Fibroblast of peridontal ligament (primary cell): ENCODE measurements at regions not wholly inside any gene's neighbourhood (a gene's known extent, or its start where the extent isn't known, plus 50 kb on each side); places are given as distances from the start of the nearest gene placed in this dataset.

Experiments
- DNase-seq: peaks from one replicate; pipeline ENCODE4 v3.0.0-alpha.2; 2010; ENCODE audit errors: extremely low read depth

DNA sequence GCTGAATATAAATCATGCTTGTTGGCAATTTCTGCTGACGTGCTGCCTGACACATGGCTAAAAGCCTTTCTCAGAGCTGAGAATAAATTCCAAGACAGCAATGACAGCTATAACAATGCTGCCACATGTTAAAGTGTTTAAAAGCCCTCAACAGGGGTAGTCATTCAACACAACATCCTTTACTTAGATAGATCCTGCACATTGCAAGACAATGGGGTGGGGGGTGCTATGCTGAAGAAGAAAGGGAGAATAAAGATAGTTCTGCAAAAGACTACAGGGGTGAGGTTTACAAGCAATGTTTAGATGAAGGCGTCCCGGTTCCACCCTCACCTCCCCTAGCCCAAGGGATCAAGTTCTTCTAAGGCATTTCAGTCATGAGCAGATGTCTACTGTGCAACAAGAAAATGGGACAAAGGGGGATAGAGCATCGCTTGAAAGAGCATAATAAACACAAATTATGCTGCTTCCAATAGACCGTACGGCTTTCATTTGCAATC lies 291.0 kb upstream of the ACVR2A start:
- DNase-seq, result no peak

DNA sequence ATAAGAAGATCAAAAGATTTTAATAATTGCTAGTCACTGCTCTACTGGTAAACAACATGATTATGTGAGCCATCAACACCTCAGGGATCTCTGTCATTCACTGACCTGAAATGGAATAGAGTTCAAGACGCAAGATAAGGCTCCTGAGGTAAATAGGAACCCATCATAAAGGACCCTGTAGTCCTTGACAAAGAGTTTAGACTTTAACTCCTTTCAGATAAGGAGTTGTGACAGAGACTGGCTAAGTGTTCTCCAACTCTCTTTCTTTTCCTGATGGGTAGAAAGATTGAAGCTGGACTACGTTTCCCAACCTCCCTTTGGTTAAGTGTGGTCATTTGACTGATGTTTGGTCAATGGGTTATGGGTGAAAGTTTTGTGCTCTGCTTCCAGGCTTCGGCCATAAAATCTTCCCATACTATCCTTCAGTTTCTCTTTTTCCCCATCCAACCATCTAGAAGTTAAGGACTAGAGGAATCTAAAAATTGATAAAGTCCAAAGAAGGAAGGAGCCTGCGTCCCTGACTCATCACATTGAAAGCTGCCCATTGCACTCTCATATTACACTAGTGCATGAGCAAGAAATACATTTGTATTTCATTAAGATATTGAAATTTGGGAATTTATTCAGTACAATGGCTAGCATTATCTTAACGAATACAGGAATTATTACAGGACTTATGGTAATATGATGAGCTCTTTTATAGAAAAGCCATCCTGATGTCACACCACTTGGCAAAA lies 293.7 kb upstream of the ACVR2A start:
- DNase-seq, result peak; percentile 4

DNA sequence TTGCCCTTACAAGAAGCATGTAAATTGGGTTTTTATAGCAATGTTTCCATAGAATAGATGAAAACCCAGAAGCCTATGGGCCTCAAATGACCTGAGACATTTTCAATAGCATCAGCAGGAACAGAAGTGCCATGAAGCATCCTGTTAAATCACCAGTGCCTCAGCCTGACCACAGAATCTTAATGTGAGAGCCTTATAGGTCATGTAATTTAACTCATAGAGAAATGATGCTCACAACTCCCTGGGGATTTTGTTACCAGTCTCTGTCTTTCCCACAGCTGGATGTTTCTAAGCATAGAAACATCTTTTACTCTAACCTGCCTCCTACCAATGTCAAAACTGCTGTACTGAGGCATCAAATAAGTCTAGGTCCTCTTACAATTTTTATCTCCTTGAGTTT lies 295.8 kb upstream of the ACVR2A start:
- DNase-seq, result no peak

DNA sequence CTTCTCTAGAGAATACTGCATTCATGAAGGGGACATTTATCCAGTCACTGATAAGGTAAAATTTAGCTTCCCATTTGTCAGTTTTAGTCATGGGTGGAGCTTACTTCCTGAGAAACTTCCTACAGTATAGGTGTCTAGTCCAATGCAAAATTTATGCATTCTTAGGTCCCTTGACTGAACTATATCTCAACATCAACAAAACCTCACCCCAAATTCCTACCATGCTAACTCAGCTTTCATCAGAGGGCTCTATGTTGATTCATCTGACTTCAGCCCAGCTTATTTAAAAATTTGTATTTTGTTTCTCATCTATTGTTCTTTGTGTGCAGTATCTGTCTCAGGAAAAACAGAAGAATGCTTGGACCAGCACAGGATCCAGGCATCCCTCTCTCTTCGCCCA lies 296.4 kb upstream of the ACVR2A start:
- no peak for DNase-seq

DNA sequence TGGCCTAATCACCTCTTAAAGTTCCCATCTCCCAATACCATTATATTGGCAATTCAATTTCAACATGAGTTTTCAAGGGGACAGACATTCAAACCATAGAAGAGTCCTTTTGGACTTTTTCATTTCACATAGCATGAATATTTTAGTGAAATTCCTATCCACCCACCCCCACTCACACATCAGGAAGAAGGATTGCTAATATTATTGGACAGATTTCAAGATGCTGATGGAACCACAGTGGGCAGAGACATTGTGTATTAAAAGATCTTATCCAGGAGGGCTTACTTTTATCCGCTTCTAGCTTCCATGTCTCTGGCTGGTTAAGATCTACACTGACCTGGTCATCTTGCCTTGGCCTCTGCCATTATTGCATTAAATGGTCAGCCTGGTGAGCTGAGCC lies 297.4 kb upstream of the ACVR2A start:
- no peak for DNase-seq

DNA sequence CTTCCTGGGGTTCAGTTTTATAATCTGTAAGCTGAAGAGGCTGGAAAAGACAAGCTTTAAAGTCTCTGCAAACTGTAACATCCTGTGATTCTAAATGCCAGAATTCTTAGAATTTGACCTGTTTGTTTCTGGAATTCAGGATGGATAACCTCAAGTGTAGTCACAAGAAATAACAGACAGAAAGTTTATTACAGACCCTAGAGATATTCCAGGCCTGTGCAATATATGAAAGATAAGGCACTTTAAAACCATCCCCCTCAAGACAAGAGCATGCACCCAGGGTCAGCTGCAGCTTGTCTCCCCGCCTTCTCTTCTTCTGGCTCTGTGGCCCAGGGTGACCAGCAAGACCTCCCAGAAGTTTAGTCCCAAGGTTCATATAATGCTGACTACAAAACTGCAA lies 298.7 kb upstream of the ACVR2A start:
- DNase-seq, result no peak

DNA sequence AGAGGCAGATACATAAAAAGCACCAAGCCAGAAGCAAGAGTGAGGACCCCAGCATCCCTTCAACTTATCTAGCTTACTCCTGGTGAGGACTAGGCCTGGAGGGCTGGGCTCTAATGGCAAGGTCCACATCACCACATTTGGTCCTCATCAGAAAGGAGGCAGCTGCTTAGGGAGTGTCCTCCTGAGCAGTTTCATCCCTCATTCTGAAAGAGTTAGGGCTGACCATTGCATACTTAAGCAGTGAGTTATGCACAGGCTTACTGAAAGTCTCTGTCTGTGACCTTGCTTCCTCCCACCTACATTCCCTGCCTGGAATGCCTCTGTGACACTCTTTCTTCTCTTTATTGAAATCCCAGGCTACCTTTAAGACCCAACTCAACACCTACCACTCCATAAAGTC lies 301.8 kb upstream of the ACVR2A start:
- no peak for DNase-seq

DNA sequence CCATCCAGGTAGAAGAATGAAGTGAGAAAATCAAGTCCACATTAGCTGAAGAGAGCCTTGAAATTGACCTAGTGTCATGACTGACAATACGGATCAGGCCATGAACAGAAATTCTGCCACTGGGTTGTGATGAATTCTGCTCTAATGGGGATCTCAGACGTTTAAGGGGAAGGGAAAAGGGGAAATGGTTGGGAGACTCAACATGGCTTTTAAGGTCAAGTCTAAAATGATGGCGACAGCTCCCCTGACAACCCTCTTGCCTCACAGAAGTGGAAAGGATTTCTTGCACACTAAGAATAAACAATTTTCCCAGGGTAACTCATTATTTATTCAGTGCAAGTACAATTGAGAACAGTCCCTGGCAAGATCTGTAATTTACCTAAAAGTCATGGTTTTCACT lies 302.5 kb upstream of the ACVR2A start:
- DNase-seq, result no peak

DNA sequence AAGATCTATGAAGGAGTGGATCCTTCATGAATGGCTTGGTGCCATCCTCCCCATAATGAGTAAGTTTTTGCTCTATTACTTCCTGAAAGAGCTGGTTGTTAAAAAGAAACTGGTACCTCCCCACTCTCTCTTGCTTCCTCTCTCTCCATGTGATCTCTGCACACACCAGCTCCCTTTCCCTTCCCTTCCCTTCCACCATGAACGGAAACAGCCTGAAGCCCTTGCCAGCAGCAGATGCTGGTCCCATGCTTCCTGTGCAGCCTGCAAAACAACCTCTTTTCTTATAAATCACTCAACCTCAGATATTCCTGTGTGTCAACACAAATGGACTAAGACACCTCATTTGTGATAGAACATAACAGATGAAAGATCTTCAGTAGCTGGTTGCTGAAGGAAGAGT lies 303.5 kb upstream of the ACVR2A start:
- DNase-seq, result no peak

DNA sequence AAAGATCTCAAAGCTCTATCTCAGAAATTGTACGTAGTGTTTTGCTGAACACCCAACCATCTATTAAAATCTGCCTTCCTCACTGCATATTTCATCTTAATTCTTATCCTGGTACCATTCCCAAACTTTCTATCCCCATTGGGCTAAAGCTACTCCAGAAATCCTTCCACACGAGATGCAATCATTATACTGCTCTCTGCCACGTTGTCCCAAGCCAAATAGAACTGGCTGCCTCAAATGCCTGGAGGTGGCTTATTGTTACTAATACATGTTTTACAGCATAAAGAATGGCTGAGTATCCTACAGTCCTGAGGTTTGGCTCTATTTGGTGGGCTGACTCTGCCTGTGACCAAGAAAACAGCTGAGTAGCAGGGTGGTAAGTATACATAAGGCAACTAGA lies 306.0 kb upstream of the ACVR2A start:
- no peak for DNase-seq

DNA sequence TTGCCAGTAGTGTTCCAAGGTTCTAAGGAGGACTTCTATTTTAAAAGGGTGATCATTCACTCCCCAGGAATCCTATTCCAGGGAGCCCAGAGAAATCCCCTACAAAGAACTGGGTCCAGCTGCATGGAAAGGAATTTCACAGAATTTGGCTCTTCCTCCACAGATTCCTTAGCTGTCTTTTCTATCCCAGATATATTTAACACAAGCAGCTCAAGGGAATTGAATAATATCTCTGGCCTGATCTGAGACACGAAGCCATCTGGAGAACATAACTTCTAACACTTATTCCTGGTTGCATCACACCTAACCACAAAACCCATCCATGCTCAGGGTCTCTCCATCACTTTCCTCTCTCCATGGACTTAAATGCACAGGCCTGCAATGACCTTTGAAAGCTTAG lies 306.7 kb upstream of the ACVR2A start:
- peak; percentile 41 for DNase-seq

DNA sequence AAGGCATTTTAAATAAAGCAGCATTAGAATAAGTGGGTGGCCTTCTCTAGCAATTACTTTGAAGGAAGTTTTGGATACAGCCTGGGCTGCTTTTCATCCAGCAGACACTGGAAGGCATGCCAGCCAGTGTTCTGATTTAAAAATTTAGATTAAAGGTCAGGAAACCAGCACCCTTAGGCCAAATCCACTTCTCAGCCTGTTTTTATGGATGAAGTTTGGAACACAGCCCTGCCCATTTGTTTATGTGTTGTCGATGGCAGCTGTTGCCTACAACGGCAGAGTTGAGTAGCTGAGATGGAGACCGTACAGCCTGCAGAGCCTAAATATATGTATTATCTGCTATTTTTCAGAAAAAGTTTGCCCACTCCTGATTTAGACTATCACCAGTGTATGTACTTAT lies 313.6 kb upstream of the ACVR2A start:
- no peak for DNase-seq

DNA sequence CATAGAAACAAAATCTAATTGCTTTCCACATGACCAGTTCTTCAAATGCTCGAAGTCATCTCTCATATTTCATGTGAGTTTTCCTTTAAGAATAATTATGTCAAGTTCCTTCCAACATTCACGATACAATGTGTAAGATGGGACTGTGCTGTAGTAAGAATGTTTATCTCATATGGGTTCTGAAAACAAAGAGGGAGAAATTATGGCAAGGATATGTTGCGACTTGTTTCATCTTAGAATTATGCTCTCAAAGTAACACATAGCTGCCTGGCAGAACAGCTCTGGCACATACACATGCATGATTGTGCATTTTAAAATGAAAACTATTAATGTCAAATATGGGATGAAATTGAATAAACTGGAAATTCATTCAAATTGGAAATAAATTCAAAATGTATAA lies 314.8 kb upstream of the ACVR2A start:
- no peak for DNase-seq

DNA sequence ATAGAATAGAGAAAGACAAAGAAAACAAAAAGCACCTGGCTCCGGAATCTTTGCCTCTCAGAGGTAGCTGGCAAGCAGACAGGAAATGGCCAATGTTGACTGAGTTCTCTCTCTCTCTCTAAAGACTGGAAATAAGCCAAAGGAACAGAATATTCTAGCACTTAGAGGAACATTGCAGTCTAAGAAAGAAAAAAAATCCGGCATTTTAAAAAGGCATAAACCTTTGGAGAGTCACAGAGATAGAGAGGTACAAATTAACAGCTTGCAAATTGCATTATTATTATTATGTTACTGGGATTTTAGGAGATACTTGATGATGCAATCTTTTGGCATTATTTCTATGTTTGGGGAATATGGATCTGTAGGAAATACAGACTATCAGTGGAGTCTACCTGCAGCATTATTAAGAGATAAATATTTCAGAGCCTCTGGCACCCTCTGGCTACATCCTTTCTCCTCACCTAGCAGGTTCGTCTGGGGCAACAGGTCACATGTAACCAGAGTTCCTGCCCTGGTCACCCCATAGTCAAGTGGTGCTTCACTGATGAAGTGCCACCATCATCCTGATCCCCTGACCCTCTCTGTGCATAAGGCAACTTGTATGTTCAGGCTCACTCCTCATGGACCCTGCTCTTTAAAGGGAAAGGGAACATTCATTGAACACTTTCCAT lies 318.9 kb upstream of the ACVR2A start:
- no peak for DNase-seq

DNA sequence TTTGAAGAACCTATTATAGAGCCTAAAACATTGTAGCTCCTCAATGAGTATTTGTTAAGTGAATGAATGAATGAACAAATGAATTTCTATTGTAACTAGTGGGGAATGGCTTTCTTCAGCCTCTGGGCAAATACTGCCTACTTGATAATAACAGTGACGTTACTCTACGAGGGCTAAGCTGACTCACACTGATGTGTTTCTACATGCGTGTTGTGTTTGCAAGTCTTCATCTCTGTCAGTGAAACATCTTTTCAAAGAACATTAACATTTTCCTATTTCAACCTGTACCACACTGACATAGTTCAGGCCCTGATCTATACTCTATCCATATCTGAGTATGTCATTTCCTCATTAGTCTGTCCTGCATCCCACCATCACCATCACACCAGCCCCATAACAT lies 319.9 kb upstream of the ACVR2A start:
- DNase-seq, result no peak

DNA sequence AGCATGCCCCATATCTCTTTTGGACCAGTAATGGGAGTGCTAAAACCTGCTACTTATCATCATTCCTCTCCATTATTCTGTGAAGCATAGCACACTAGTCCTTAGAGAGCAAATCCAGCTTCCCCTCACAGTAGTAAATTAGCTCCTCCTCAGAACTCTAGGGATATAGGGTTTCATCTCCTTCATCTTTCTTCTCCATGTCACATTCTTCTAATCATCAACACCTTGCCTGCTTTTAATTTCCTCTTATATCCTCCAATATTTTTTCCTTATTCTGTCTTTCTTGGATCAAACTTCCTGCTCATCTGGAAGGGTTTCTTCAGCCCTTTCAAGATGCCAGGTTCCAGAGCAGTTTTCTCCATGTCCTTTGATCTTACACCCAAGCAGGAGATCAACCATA lies 321.4 kb upstream of the ACVR2A start:
- no peak for DNase-seq

DNA sequence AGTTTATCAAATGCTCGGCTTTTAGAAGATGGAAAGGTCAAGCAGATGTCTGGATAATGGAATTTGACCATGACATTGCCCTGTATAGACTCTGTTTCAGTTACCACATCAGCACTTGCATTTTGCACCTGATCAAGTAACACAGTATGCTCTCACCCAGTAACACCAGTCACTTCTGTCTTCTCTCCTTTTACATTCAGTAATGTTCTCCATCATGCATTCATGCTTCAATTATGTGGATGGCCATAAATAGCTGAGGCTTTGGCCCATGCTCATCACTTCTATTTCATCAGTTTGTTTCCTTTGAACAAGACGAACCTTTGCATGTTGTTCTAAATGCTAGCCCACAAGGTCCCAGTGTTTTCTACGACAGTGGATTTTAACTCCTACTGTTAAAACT lies 322.9 kb upstream of the ACVR2A start:
- DNase-seq, result no peak

DNA sequence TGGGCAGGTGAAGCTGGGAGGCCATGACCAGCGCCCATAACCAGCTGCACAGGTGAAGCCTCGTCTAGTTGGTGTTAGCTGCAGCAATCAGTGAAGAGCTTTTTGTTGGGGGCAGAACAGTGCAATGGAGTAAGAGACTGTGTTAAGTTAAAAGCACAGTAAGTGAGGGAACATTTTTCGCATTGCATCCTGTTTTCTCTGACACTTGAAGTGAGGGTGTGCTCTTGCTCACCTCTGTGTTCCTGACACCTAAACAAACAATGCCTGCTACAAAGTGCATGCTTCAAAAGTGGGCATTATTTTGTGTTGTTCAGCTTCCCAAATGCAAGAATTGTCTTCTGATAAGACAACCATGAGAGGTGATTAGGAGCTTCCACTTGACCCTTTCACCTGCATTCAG lies 324.0 kb upstream of the ACVR2A start:
- DNase-seq, result no peak

DNA sequence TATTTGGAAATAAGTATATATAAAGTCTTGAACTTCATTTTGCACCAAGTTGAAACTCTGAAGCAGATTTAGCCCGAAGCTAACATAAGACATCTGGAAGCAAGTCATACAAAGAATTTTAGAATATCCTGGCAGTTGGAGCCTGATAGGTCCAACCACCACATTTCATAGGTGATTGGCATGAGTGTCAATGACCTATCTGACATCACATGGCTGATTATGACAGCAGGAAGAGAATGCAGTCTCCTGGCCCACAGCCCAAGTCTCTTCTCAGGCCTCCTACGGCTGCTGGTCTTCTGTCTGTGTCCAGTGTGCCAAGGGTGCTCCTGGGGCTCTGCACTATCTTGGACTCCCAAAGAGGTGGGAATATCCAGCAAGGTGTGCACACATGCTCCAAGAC lies 325.7 kb upstream of the ACVR2A start:
- DNase-seq, result no peak

DNA sequence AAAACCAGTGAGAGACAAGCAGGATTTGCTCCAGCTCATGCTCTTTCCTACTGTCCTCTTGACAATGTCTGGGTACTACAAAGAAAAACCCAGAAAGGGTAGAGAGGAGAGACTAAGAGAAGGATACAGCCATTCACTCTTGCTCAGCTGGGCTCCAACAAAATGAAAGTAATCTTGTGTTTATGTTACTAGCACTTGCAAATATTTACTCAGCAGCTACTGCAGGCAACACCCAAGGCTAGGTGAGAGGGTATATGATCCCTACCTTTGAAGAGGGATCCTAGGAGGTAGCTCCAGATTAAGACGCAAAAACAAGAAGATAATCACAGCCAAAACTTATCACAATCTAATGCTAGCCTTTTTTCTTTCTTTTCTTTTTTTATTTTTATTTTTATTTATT lies 329.6 kb upstream of the ACVR2A start:
- DNase-seq, result no peak

DNA sequence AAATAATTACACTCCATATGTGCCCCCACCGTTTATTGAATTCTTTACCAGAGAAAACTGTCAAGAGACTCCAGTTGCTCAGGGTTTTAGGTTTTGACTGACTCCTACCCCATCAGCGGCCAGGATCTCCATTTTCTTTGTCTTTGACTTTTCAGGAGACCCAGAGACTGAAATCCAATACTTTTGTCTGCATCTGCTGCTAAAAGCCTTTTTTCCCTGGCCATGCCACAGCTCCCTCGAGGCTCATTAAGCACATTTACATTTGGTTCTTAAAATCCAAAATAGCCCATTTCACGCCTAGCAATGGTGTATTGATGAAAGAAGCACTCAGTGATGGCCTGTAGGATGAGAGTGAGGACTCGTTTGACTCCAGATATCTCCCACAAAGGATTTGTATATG lies 332.6 kb upstream of the ACVR2A start:
- no peak for DNase-seq

DNA sequence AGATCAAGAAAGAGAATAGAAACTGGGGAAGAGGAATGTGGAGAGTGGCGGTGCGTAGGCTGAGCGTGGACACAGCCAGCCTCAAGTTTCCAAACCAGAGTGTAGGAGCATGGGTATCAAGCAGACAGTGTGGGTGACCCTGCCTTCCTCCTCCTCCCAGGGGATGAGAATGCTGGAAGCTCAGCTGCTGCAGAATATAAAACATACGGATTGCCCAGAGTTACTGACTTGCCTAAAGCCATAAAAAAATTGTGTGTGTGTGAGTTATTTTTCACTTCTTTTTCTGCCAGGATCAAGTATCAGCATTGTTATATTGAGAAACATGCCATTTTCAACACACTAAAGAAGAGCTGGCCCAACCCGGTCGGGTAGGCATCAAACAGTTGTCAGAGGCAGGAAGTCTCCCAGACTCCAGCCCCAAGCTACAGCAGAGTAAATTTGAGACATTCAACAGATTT lies 333.3 kb upstream of the ACVR2A start:
- peak; percentile 29 for DNase-seq

DNA sequence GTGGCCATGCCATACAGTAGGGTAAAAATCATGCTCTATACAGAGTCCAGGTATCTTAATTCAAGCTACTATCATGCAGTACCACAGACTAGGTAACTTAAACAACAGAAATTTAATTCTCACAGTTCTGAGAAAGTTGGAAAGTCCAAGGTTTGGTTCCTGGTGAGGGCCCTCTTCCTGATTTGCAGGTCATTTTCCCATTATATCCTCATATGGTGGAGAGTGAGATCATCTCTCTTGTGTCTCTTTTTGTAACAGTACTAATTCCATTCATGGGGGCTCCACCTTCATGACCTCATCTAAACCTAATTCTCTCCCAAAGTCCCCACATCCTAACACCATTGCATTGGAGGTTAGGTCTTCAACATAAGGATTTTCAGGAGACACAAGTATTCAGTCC lies 335.0 kb upstream of the ACVR2A start:
- no peak for DNase-seq

DNA sequence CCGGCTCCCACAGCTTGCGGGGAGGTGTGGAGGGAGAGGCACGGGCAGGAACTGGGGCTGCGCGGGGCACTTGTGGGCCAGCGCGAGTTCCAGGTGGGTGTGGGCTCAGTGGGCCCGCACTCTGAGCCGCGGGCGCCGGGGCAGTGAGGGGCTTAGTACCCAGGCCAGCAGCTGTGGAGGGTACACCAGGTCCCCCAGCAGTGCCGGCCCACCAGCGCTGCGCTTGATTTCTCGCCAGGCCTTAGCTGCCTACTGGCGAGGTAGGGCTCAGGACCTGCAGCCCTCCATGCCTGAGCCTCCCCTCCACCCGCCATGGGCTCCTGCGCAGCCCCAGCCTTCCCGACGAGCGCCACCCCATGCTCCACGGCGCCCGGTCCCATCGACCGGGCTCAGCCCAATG lies 337.9 kb upstream of the ACVR2A start:
- no peak for DNase-seq
